CD4-positive, alpha-beta T cell treated with Interleukin-12 subunit alpha and Interleukin-12 subunit beta, for 1 hour (primary cell): ENCODE measurements at regions not wholly inside any gene's neighbourhood (a gene's known extent, or its start where the extent isn't known, plus 50 kb on each side); places are given as distances from the start of the nearest gene placed in this dataset.

Source experiments
- DNase-seq: peaks from one replicate; pipeline ENCODE4 v3.0.0-alpha.2; 2020

DNA sequence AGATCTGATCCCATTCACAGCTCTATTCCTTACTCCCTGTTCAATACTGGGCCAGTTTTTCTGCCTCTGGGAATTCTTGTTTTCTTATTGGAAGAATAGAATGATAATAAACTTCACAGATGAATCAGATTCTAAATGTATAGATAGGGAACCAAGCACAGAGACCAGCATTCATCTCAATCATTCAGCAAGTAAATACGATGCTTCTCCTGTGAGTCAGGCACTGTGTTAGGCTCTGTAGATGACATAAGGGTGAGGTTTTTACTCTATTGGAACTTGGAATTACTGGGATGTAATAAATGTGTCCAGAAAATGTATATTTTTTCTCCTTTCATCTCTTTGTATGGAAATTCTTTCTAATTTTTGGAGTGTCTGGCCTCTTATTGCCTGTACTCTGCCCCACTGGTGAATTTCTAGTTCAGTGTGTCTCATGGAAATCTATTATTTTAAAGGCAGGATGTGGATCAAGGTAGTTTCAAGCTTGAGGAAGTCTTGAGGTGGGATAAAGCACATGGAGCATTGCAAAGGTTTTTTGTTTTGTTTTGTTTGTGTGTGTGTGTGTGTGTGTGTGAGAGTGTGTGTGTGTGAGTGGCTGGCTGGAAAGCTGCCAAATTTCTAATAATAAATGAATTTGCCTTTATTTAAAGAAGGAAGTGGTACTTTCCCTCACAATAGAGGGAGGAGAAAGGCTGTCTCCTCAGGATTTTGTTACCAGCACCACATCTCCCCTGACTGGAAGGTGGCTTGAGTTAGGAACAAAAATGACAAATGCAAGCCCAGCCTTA is 117.9 kb upstream of the HS3ST1 start:
- no peak for DNase-seq

DNA sequence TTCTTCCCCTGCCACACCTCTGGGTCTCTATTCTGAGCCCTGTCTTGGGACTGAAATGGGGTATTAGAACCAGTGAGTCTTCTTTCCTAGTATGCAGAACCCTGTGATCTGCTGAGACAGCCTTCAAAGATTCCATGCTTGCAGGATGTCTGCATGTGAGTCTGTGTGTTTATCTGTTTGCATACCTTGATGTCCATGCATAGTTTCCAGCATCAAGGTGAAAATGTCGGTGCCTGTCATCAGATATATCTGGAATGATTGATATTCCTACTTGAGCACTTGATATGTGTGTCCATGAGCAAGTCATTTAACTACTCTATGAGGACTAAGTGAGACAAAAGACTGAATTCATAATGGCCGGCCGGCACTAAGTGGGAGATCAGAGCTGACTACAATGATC is 117.0 kb upstream of the HS3ST1 start:
- no peak for DNase-seq

DNA sequence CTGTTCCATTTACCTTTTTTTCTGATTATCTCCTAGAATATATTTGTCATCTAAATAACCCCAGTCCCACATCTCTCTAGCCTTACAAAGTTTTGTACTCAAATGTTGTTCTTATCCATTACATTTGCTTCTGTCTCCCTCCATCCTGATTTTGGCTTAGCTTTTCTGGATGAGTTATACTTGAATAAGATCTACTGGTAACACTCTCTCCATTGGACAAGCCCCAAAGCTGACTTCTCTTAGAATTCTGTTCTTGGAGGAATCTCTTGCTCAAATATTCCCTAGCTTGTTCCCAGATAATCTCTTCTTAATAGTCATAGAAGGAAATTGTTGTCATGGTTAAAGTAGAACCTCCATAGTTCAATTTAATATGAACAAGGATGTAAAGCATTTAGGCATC is 115.5 kb upstream of the HS3ST1 start:
- DNase-seq: no peak

DNA sequence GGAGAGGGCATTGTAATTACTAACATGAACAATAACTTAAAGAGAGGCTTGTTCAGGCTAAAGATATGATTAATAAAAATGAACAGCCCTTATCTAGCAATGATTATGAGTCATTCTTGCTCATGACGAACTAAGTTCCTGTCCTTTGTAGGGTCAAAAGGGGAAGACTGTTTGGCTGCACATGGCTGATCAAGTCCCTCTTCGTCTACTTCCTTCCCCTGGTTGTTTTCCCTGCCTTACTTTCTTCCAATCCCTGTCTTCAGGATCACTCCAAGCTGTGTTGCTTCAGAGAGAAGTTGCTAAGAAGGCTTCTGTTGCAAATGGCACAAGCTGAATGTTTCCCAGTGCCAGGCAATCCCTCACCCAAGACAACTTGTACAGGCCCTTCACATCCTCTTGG is 115.0 kb upstream of the HS3ST1 start:
- DNase-seq: no peak

DNA sequence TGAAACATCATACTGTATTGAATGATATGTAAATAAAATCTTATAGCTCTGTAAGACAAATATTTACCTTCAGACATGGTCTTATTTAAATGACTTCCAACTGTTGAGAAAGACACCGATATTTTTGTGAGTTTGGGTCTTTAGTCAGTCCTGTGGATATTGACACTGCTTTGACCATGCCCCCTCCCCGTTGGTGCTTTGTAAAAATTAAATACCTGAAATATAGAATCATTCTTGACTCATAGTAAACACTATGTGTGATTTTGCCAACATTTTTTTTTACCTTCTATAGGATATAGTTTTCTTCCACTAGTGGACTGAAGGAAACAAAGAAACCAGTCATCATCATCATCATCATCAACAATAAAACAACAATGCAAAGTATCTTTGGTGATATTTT is 114.3 kb upstream of the HS3ST1 start:
- no peak for DNase-seq

DNA sequence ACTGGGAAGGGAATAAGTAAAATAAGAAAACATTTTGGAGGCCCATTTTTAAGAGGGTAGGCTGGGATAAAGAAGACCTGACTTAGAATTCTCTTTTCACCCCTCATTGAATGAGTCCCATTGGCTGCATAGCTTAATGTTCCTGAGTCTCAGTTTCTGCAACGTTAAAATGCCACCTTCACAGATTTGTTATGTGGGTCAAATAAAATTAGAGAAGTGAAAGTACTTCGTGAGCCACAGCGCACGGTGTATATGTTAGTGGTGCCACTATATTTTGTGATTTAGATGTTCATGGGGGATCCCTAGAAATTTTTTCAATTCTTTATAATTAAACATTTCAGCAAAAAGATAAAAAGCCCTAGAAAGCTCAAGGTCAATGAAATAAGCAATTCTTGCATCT is 109.2 kb upstream of the HS3ST1 start:
- no peak for DNase-seq

DNA sequence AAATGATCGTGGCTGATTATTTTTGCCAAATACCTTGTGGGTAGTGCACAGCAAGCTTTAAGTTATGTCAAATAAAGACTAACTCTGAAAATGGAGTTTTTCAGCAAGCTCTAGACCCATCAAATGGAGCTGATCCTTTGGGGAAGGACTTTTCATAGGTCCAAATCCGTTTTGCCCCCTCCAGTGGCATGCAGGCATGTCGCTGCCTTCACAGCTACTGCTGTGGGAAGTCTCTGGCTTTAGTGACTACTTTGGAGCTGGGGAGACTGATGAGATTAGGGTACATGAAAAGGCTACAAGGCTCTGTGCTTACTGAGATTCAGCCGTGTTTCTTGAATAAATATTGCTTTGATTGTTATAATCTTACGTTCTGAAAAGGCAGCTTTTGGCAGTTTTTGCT is 106.6 kb upstream of the HS3ST1 start:
- DNase-seq: no peak

DNA sequence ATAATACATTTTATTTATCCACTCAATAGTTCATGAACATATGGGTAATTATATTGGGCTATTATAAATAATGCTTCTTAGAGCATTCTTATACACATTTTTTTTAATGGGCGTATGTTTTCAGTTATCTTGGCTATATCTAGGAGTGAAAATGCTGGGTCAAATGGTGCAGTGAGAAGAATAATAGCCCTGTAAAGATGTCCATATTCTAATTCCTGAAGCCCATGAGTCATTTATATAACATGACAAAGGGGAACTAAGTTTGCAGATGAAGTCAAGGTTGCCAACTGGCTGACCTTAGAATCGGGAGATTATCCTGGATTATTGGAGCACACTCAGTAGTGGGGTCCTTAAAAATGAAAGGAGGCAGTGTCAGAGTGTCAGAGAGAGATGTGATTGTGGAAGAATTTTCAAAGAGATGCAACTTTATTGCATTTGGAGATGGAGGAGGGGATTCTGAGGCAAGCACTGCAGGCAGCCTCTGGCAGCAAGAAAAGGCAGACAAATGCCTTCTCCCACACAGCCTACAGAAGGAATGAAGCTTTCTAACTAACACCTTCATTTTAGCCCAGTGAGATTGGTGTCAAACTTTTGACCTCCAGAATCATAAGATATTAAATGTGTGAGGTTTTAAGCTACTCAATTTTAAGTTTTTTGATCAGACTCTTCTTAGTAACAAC is 106.1 kb upstream of the HS3ST1 start:
- DNase-seq: no peak

DNA sequence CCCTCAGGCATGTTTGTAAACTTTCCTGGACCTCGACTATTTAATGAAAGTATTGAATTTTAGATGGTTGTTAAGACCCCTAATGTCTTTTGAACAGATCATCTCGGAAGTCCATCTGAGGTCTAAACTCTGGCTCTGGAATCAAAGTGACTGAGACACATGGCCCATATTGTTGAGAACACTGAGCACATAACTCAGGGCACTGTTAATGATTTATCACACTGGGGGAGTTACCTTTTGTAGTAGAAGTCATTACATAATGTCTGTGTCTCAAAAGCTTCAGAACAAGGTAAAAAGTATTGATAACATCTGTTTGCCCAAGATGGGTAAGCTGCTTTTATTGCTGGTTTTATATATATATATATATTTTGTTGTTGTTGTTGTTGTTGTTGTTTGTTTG is 103.4 kb upstream of the HS3ST1 start:
- no peak for DNase-seq

DNA sequence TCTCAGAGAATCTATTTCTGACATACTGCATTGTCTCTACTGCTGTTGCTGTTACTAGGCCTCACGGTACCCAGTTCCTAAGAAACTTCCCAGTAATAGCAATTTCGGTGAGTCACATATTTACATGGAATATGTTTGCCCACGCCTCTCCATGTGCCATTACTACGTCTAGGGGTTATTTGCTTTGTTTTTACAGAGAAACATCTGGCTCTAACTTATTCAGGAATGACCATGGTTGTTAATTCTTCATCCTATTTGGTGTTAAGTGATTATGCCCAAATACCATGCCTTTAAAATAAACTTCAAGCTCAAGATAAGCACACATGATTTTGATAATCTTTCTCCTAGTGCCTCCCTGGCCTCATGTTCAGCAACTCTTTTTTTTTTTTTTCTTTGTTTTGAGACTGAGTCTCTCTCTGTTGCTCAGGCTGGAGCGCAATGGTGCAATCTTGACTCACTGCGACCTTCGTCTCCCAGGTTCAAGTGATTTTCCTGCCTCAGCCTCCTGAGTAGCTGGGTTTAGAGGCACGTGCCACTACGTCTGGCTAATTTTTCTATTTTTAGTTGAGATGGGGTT is 101.0 kb upstream of the HS3ST1 start:
- DNase-seq: no peak

DNA sequence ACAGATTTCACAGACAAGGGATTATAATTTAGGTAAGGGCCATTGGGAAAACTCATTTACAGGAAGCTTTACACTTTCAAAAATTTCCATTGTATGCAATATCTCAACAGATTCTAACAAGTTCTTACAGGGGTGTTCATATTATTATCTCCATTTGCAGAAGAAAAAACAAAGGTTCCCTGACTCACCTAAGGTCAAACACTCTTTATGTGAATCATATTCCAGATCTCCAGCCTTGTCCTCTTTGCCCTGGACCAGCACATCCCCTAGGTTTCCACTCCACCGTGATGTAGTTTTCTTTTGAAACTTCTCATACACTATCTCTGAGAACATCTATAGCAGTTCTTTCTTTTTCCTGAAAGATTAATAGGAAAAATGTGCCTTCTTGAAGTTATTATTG is 96.4 kb upstream of the HS3ST1 start:
- DNase-seq: no peak

DNA sequence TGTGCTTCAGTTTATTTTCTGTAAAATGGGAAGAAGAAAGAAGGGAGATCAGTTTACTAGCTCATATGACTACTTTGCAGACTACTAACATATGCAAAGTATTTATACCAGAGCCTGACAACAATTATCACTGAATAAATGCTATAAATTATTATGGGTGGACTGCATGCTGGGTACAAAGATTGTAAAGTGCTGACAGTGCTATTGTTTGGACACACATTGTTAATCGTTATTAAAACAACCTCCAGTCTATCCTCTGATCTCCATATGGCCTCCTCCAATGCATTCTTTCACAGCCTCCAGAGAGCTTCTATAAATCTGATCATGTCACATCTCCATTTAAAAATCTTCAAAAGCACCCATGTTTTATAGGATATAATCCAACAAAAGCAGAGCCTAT is 90.1 kb upstream of the HS3ST1 start:
- no peak for DNase-seq

DNA sequence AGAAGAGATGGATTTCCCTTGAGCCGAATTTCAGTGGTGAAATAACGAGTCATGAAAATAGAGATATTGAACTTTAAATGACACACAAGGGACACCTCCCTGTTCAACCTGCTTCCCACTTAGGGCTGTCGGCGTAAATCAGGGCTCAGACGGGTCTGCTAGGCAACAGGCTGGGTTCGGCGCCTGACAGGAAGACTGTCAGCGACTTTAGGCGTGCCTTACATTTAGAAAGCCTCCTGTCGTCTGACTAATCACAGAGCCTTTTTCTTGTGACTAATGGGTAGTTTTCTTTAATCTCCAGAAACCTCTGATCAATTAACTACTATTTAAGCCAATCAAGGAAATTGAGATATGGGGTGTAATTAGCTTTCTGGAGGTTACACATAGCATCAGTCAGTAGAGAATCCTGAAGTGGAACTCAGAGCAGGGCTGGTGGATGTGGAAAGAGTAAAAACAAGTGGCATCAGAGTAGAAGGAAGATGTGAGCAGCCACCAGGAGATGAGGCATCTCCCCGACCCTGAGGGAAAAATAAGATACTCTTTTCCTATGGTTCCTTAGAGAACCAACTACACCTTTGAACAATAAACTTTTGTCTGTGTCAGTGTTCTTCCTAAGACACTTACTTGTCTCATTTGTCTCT is 86.2 kb upstream of the HS3ST1 start:
- no peak for DNase-seq

DNA sequence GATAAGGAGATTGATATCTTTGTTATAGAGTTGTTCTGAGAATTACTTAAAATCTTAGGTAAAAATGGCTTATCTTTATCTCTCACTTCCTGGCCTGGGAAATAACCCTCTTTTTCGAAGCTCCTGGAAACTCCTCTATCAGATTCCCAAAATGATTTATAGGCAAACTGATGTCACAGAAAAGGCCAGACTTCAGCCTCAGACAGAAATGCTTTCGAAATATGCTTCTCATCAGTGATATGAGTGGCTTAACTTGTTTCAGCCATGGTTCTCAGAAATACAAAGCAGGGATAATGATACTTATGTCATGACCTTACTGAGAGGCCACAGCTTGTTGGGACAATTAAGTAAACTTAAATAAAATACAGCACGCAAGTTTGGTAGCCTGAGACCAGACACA is 85.3 kb upstream of the HS3ST1 start:
- no peak for DNase-seq

DNA sequence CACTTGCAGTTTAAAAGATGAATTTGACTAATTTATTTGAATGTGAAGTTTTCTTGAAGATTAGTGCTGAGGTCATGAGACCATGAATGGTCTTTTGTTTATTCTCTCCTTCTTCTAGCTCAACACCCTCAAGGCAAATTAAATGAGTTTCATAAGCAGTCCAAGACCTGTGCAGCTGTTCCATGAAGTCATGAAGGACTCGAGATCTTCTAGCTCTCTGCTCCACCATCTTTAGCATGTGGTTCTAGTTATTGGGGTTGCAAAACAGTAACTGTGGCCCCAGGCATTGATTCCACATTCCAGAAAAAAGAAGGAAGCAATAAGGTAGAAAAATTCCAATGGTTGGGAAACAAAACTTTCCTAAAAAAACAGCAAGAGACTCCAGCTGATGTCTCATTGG is 84.2 kb upstream of the HS3ST1 start:
- DNase-seq: no peak

DNA sequence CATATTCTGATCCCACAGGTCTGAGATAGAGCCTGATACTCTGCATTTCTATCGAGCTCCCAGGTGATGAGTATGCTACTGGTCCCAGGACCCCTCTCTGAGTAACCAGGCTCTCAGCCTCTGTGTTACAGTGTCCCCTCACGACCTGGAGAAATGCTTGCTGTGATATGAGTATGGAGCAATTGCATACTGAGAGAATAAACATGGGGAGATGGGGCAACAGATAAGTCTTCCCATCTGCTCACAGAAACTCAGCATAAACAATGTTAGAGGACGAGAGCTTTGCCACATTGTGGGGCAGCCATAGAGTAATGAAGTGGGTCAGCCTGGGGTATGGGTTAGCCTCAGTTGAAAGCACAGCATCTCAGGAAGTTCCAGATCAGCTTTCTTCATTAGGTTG is 82.6 kb upstream of the HS3ST1 start:
- no peak for DNase-seq

DNA sequence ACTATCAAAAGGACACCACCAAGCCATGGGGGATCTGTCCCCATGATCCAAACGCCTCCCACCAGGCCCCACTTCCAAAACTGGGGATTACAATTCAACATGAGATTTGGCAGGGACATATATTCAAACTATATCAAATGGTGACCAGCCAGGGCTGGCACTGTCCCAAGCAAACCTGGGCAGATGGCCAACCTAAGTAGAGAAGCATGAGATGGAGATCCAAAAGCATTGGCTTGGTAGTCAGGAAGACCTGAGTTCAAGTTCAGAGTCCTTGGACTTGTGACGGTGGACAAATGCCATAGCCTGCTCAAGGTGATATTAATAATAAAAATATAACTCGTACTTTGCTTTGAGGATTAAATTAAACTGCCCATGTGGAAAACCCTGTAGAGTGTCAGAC is 79.2 kb upstream of the HS3ST1 start:
- no peak for DNase-seq

DNA sequence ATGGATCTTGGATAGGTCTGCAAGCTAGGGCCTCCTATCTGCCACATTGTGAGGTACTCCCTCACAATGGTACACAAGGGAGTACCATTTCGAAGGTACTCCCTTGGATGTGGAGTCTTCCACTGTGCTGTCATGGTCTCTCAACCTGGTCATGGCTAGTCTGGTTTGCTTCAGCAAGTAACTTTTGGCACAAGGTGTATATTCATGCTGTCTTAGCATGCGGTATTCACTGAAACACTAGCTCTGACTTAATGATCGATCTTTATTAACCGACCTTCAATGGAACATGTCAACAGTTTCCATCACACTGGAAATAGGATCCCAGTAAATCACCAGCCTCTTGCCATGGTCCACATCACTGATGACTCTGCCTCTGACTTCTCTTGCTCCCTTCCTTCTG is 77.5 kb upstream of the HS3ST1 start:
- no peak for DNase-seq

DNA sequence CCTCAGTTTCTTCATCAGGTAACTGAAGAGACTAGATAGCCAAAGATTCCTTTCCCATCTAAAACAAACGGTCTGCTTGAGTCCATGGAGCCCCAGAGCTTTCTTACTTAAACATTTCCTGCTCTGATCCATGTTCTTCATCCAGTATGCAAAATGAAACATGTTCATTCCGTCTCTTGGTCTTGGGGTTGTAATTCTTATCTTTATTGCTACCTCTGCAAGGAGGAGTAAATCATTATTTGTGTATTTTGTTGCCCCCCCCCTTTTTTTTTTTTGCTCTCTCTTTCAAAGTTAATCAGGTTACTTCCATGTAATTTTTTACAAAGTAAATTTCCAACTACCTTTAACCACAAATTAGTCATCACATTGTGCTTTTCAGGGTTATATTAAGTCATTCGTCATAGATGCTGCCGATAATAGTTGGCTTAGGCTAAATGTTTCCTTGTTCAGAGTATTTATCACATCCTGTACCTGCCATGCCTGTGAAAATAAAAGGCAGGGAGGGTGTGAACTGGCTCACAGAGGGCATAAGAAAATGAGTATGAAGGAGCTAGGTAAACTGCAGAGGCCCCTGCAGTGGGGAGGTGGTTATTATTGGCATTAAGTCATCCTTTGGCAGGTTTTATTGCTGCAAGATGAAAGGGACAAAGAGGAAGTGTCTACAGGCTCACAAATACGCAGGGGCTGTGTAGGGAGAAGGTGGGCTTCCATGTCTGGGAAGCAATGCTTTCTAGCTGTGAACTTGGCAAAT is 76.7 kb upstream of the HS3ST1 start:
- no peak for DNase-seq

DNA sequence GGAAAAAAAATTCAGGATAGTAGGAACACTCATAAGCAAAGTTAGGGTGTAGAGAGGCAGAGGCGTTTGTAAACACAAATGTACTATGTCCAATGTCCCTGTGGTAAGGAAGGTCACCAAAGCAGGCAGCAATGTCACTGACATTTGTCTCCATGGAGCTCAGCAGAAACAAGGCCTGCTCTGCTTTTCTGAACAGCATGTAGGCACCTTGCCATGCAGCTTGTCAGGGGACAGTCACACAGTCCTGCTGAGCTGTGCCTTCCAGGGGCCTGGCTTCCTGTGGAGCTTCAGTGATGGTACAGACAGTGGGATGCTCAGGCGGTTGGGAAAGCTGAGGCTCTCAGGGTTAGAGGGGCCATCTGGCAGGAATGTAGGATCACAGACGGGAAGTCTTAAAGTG is 74.5 kb upstream of the HS3ST1 start:
- DNase-seq: no peak

DNA sequence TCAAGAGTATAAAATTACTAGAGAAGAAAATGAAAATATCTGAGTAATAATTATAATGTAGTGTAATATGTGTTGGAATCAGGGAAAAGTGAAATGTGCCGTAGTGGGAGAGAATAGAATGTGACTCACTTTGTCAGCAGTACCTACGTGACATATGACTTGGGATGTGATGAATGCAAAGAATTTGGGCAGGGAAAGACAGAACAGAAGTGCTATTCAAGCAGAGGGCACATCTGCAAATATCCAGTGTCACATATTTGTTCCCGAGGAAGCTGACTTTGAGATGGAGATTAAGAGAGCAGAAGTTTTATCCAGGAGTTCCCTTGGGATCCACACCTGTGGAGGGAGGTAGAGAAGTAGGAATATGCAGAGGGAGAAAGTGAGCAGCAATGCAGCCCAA is 69.3 kb upstream of the HS3ST1 start:
- DNase-seq: no peak

DNA sequence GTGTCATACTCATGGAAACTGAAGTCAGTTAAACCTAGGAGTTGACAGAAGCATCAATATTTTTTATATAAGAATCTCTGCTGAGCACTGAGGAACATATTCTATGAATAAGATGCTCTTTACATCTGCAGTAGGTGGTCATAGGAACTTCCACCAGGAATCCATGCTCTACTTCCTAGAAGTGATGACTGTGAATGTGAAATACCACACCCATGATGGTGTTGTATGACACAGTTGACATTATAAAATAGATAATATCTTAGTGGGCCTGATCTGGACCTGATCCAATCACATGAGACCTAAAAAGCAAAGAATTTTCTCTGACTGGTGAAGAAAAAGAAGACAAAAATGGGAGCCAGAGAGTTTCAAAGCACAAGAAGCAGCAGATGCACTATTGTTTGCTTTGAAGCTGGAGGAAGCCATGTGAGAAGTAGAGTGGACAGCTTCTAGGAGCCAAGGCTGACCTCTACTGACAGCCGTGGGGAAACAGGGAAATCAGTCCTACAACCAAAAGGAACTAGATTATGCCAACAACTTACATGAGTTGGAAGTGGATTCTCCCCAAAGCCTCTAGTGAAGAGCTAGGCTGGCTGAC is 68.6 kb upstream of the HS3ST1 start:
- DNase-seq: no peak

DNA sequence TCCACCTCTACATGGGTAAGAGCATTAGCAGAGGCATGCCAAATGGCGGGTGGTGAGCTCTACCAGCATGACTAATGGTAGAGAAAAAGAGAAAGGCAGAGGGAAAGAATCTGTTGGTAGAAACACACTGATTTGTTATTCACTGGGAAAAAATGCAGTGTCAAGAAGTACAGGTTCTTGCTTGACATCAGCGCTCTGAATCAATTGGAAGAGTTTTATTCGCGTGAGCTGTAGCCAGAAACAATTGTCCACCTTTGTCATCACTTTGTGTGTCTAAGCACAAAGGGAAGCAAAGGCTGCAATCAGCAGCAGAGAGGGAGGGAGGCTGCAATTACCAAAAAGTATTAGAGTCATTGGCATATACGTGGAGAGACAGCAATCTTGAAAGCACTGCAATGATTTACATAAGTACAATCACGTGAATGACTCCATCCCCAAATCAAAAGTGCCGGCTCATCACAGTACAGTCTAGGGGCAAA is 67.7 kb upstream of the HS3ST1 start:
- DNase-seq: no peak
